GM06990 (cell line): ENCODE measurements at regions not wholly inside any gene's neighbourhood (a gene's known extent, or its start where the extent isn't known, plus 50 kb on each side); places are given as distances from the start of the nearest gene placed in this dataset.

Source experiments
- DNase-seq: peaks from one replicate; pipeline ENCODE4 v3.0.0-alpha.2; 2011; ENCODE audit not compliant: insufficient read length; ENCODE audit errors: extremely low read depth
- H3K27me3 ChIP-seq: replicated peaks from 2 replicates; pipeline ENCODE4 v1.6.0; 2011; ENCODE audit warnings: low read length; ENCODE audit not compliant: control insufficient read depth, insufficient read depth
- H3K36me3 ChIP-seq: 2 replicates; pipeline ENCODE4 v1.5.1; 2011; ENCODE audit warnings: low read length; ENCODE audit not compliant: control insufficient read depth, insufficient read depth
- H3K4me3 ChIP-seq: replicated peaks from 2 replicates; pipeline ENCODE4 v1.5.1; 2011; ENCODE audit warnings: low read depth, mild to moderate bottlenecking, control low read depth, low read length
- CTCF ChIP-seq: IDR thresholded peaks from 2 replicates; pipeline ENCODE4 v1.5.1; 2011; ENCODE audit warnings: low read length, control low read depth, mild to moderate bottlenecking, inconsistent platforms; ENCODE audit not compliant: insufficient read depth, poor library complexity, severe bottlenecking

DNA sequence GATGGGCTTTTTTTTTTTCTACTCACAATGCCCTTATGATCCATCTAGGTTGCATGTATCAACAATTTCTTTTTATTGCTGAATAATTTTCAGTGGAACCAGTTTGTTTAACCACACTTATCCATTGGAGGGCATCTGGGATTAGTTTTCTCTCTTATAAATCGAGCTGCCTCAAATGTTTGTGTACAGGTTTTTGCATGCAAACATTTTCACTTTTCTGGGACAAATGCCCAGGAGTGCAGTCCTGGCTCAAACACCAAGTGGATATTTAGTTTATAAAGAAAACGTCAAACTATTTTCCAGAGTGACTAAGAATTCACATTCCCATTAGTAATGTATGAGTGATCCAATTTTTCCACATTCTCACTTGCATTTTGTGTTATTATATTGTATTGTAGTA, 313.4 kb downstream of the CXCL12 start:
- no peak for TF ChIP-seq CTCF
- Histone ChIP-seq H3K4me3 (no peak overlapping the region), H3K36me3 (no peaks in the 10 kb centered on the region), H3K27me3 (no peaks in the 10 kb centered on the region)
- no peak for DNase-seq

GRCh38 chr10:44070282-44070681, 314.6 kb downstream of the CXCL12 start:
- TF ChIP-seq CTCF: no peak
- H3K36me3 ChIP-seq: no peaks in the 10 kb centered on the region
- DNase-seq: no peak
- H3K27me3 ChIP-seq: no peaks in the 10 kb centered on the region
- H3K4me3 ChIP-seq: no peak overlapping the region

DNA sequence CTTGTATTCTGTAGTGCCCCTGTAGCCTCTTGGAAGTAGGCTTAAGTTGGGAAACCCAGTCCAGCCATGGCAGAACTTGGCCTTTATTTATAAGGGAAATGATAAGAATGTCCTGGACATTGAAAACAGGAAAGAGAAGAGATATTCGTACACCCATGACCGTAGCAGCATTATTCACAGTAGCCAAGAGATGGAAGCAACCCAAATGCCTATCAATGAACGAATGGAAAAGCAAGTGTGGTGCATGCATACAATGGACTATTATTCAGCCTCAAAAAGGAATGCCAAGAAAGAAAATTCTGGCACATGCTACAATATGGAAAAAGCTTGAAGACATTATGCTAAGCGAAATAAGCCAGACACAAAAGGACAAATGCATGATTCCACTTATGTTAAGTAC, 315.3 kb downstream of the CXCL12 start:
- Histone ChIP-seq H3K4me3 (no peak overlapping the region), H3K27me3 (no peaks in the 10 kb centered on the region), H3K36me3 (no peaks in the 10 kb centered on the region)
- TF ChIP-seq CTCF: no peak
- no peak for DNase-seq

DNA sequence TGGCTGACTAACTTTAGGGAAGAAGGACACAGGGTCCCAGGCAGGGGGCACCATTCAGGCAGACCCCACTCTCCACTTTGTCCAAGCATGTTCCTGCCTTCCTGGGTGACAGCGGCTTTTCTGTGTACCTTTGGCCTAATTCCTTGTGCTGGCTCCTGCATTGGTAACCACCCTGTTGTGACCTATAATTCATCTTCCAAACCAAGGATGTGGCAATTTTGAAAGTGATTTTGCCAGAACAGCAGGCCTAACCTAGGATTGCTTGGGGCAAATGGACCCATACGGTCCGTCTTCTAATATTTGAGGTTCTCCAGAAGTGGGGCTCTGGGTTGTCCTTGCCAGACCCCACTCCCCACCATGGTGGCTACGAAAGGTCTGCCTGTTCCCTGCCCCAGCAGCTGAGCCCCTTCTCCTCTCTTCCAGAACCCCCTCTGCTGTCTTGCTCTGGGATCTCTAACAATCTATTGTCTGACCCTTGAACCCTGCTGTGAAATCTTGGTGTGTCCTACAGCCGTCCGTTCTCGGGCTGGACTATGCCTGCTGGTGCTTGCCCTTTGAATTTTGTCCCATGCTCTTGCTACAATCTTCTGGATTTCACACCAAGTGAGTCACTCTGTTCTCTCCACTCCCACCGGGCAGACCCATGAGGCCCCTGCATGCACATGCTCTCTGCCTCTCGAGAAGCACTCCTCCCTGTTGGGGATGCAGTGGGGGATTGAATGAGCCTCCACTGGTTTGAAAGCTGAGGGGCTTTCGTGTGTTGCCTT, 316.0 kb downstream of the CXCL12 start:
- TF ChIP-seq CTCF: no peak
- DNase-seq: no peak
- Histone ChIP-seq H3K36me3 (no peaks in the 10 kb centered on the region), H3K4me3 (no peak overlapping the region), H3K27me3 (no peaks in the 10 kb centered on the region)

- no peak for DNase-seq
- H3K36me3 ChIP-seq: no peaks in the 10 kb centered on the region
- no peak overlapping the region for H3K4me3 ChIP-seq
- no peak for TF ChIP-seq CTCF
- H3K27me3 ChIP-seq: no peaks in the 10 kb centered on the region
Observed at GRCh38 chr10:44067432-44067831, 317.5 kb downstream of the CXCL12 start.
